ENCODE measurements at regions not wholly inside any gene's neighbourhood (a gene's known extent, or its start where the extent isn't known, plus 50 kb on each side); places are given as distances from the start of the nearest gene placed in this dataset.
A peak's percentile ranks its signal among the peaks of the same experiment; 100 is the strongest.

- peak; percentile 76 for DNase-seq (ENCODE audit: low read depth)
- no peak overlapping the region for H3K4me3 ChIP-seq (ENCODE audit: control insufficient read depth, low read depth, low read length)
- no peak for TF ChIP-seq CTCF (IDR thresholded peaks at IDR 0.05; ENCODE audit: control insufficient read depth, insufficient read depth, low read depth, low read length, missing control alignments)
Observed at GRCh38 chr2:120434492-120435308, 88.8 kb downstream of the INHBB start.

GRCh38 chr2:120435671-120436459, 89.9 kb downstream of the INHBB start:
- no peak for DNase-seq (ENCODE audit: low read depth)
- TF ChIP-seq CTCF (IDR thresholded peaks at IDR 0.05; ENCODE audit: control insufficient read depth, insufficient read depth, low read depth, low read length, missing control alignments) = no peak
- H3K4me3 ChIP-seq (ENCODE audit: control insufficient read depth, low read depth, low read length) = no peak overlapping the region

GRCh38 chr2:120436460-120436739, 90.5 kb downstream of the INHBB start:
- no peak for DNase-seq (ENCODE audit: low read depth)
- no peak overlapping the region for H3K4me3 ChIP-seq (ENCODE audit: control insufficient read depth, low read depth, low read length)
- TF ChIP-seq CTCF (IDR thresholded peaks at IDR 0.05; ENCODE audit: control insufficient read depth, insufficient read depth, low read depth, low read length, missing control alignments) = no peak

DNA sequence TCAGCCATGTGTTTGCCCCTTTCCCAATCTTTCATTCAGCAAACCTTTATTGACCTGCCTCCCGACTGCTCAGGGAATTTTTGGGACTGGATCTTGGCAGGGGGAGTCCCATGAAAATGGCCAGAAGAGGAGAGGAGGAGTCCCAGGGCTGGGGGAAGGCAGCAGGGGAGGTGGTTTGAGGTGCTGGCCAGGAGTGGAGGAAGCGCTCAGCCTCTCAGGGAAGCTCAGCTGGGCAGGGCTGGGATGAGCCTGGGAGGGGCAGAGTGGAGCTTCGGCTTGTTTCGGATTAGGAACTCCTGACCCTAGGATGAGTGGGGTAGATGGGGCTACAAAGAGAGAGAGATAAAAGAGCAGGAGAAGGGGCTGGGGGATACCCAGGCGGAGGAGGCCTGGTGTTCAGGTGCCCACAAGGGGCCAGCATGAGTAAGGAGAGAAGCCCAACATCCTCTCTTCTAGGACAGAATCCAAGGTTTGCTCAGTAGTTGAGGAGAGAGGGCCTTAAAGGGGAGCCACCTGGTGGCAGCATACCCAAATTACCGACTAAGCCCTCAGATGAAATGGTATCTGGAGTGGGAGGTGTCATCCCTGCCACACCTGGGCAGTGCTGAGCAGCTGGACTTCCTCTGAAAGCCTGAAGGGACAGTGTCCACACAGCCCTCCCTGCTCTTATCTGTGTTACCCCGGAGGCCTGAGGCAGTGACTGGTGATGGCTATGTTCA, 91.1 kb downstream of the INHBB start:
- H3K4me3 ChIP-seq (ENCODE audit: control insufficient read depth, low read depth, low read length) = no peak overlapping the region
- DNase-seq (ENCODE audit: low read depth) = no peak
- peak; percentile 50 for TF ChIP-seq CTCF (IDR thresholded peaks at IDR 0.05; ENCODE audit: control insufficient read depth, insufficient read depth, low read depth, low read length, missing control alignments)

DNA sequence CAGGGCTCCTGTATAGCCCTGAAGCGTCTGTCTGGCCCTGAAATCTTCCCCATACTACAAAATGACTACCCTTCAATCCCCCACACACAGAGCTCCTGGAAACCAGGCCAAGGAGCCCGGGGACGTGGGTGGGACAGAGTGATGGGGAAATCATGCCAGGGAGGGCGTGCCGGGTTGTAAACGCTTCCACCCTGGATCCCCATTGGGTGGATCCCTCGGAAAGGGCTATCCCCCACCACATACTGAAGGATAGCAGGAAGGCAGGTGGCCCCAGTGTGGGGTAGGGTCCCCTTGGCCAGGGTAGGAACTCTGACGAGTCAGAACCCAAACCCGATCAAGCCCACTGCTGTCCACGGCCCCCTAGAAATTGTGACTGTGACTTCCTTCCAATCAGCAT, 91.7 kb downstream of the INHBB start:
- TF ChIP-seq CTCF (IDR thresholded peaks at IDR 0.05; ENCODE audit: control insufficient read depth, insufficient read depth, low read depth, low read length, missing control alignments) = no peak
- DNase-seq (ENCODE audit: low read depth) = no peak
- H3K4me3 ChIP-seq (ENCODE audit: control insufficient read depth, low read depth, low read length) = no peak overlapping the region

GRCh38 chr2:120438301-120439066, 92.5 kb downstream of the INHBB start:
- no peak for TF ChIP-seq CTCF (IDR thresholded peaks at IDR 0.05; ENCODE audit: control insufficient read depth, insufficient read depth, low read depth, low read length, missing control alignments)

More at GRCh38 chr2:120438301-120439066, 92.5 kb downstream of the INHBB start:
- H3K4me3 ChIP-seq (ENCODE audit: control insufficient read depth, low read depth, low read length) = no peak overlapping the region
- no peak for DNase-seq (ENCODE audit: low read depth)

Data from AG09309 (cell line).